NCI-H1092 treated with DMSO at 0.1 percent for 48 hours (cell line): ENCODE measurements at regions not wholly inside any gene's neighbourhood (a gene's known extent, or its start where the extent isn't known, plus 50 kb on each side); places are given as distances from the start of the nearest gene placed in this dataset.
A peak's percentile ranks its signal among the peaks of the same experiment; 100 is the strongest.
"Not testable (repeated sequence)": the region's sequence is repeated elsewhere in the genome, so short reads cannot be mapped to it uniquely, and the experiment has no call there.

Source experiments
- DNase-seq: peaks from one replicate; lab custom pipeline; 2025; lab: John Stamatoyannopoulos, UW

DNA sequence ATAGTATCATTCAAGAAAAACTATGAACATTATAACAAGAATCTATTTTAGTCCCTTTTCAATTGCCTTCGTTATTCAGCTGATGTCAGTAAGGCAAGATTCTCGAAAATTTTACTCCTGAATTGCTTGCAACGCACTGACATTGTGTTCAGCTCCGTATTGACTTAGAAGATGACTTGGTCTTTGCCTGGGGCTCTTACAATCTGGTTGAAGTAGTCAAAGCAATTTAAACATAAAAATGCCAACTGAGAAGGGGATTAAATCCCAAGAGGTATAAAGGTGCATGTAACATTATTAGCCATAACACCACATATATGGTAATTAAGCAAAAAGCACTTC, 507.1 kb downstream of the CENPC start:
- no peak for DNase-seq

DNA sequence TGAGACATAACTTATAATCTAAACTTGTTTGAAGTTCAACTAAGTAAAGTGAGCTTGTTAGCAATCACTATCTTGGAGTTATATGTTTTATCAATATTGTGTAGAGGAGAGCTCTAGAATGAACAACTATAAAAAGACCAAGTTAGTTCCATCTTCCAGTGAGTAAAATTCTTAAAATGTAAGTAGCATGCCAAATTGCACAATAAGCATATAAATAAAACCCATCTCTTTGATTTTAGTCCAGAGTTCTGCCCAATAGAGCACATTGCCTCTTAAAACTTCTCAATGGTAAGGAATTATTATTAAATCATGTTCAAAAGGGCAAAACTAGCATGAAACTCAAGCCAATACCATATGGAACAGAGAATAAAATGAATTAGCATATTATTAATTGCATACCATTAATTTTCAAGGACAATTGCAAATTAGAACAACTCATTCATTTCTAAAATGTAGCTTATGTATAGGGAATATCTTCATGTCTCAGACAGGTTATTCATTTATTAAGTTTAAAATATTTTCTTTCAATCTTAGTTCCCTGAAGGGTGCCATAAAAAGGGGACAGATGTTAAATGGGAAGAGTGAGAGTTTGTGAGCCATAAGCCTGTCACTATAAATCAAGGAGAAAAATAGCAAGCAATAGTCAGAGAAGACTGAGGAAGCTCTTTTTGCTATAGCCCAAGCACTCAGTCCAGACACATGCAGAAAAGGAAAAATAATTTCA, 507.6 kb downstream of the CENPC start:
- no peak for DNase-seq

DNA sequence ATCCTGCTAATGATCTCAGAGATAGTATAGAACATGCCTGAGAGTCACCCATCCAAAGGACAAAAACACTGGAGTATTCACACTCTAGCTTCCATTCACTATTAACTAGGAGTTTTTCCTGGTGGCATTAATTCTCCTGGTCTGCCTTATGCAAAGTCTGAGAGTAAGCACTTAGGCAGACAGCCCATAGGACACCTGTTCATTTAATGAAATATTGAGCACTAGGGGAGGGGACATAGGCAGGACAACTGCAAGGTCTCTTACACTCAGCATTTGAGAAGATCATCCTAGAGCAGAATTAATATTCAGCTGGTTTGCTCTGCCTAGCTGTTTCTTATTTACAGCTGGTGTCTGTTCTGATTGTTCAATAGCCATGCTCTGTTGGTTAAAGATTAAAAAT, 508.5 kb downstream of the CENPC start:
- no peak for DNase-seq

DNA sequence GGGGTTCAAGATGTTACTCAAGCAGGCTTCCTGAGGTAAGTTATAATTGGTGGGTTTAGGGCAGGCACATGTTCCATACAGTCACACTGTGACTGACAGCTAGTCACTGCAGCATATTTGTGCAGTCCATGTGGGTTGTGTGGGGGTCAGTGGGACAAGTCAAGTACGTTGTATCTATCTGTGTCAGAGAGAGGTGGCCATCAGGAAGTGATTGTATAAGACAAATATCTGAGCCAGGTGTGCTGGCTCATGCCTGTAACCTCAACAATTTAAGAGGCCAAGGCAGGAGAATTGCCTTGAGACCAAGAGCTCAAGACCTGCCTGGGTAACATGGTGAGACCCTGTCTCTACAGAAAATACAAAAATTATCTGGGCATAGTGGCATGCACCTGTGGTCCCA, 509.3 kb downstream of the CENPC start:
- DNase-seq: no peak

DNA sequence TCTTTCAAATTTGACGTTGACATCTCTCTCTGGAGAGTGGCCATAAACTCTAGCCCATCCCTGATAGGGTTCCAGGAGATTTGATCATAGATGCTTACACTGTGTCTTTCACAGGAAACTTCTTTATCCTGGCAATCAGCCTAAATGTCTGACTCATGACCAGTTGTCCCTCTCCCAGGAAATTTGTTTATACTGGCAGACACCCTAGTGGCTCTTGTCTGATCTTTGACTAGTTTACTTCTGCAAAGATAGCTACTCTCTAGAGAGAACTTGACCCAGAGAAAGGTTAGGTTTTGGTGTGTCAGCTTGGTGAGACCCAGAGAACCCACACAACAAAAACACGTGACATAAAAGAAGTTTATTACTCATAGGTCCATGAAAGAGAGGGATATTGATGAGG, 509.8 kb downstream of the CENPC start:
- DNase-seq: no peak

DNA sequence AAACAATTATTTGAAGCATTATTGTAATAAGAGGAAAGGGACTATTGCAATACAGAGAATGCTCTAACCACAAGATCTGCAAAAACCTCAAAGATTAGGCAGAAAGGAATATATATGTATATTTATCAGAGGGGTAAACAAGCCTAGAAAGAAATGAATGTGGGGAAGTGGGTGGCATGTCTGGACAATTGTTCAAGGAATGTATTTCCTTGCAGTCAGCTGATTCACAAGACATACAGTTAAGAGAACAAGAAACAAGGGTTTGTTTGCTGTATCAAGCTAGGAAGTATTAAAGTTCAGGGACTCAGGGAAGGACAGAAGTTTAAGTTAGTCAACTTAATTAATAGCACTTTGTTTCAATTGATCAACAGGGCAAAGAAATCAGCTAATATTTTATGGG, 514.7 kb downstream of the CENPC start:
- DNase-seq: no peak

DNA sequence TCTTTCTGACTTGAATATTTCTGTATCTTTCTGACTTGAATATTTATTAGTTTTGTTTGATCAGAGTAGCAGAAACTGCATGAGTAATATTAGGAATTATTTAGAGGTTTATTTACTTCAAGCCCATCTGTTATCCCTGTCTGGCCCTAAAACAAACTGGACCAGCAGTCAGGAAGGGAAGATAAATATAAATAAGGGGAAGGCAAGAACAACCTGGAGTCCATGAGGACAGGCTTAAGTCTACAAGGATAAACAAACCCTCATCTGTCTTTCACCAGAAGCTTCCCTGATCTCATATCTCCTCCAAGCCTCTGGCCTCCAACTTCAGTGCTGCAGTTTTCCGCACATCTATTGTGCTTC, 524.9 kb downstream of the CENPC start:
- DNase-seq: no peak

DNA sequence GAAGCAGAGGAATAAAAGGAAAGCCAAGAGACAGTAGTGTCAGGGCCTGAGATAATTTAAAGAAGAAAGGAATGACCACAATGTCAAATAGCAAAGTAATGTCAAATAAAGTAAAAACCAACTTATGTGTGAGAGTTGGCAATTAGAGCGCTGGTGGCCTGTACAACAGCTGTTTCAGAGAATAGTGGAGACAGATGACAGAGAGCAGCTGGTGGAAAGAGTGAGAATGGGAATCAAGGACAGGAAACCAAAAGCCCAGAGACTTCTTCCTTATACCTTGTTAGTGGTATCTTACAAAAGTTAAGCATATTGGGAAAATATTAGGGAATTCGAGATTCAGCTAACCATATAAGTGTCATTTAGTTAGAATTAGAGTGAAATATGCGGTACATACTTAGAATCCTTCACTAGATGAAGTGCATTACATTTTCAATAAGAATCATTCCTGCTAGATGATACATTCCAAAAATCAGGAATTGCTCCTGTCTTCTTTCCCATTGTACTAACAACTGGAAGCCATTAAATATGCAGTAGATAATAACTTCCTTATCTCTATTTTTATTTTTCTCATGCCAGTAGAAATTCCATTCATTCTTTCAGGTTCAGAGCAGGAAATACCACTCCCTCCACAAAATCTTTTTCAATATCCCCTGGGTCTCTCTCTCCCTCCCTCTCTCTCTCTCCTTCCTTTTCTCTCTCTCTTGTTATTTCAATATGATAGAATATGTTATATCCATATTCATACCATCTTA, 525.4 kb downstream of the CENPC start:
- DNase-seq: no peak

DNA sequence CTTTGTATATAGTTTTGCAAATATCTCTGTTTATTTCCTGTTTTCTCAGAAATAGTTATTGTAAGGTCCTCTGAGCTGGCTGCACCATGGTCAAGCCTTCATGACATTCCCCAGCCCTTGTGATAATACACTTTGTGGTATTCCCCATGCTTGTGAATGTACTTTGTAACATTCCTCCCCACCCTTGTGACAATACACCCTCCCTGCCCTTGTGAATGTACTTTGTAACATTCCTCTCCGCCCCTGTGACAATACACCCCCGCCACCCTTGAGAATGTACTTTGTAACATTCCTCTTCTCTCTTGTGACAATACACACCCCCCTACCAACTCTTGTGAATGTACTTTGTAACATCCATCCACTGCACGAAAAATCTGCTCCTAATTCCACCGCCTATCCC, 530.7 kb downstream of the CENPC start:
- DNase-seq: no peak

DNA sequence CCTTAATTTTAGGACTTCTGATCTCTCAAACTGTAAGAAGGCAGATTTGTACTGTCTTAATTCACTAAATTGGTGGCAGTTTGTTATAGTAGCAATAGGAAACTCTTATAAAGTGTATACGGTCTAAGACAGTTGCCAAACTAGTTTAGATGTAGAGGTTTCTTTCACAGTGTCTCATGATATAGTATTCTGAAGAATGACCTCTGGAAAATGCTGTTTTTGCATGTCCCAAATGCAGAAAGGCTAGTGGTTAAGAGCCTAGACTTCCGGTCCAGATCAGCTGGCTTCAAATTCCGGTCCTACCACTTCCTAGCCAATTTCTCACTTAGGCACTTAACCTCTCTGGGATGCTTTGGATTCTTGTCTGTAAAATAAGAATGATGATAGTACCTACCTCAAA, 538.5 kb downstream of the CENPC start:
- no peak for DNase-seq

DNA sequence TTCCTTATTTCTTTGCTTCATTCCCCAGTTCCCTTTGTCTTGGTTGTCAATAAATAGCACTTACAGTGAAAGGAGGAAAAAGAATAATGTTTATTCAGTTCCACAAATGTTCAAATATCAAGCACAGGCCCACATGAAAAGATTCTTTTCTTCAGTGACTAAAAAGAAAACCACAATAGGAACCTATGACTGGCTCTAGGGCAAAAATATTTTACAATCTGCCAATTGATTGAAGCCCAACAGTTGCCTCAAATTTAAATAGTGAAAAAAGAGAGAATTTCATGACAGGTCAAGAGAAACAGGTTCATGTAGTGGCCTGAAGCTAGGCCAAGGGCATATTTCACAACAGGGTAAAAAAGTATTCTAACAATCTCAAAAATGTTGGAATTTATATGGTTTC, 553.8 kb downstream of the CENPC start:
- no peak for DNase-seq

DNA sequence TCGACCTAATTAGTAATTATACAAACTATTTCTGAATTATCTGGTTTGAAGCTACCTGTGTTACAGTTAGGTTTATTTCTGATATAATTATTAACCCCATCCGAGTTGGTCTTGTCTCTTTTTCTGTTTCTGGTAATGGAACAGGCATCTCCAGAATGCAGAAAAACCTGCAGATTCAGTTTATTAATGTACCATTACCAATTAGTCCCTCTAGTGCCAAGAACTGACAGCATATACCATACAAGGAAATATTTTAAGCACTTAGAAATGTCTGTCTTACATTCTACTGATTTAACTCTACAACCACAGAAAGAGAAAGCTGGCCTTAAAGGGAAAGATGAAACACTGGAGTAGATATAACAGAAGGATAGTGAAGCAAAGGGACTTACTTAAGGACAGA, 570.6 kb downstream of the CENPC start:
- DNase-seq: no peak

DNA sequence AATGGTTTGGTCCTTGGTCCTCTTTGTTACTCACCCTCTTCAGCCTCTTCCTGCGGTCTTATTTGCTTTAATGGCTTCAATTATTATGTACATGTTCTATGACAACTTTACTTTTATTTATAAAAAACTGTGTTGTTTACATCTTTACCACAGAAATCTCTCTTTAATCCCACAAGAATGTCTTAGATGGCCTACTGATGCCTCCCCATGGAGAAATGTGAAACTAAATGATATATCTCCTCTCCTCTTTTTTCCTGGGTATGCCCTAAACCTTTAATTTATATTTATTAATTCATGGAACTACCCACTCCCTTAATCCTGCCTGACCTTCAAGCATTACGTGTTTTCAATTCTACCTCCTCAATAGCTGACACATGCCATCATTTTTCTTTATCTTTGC, 573.2 kb downstream of the CENPC start:
- no peak for DNase-seq

DNA sequence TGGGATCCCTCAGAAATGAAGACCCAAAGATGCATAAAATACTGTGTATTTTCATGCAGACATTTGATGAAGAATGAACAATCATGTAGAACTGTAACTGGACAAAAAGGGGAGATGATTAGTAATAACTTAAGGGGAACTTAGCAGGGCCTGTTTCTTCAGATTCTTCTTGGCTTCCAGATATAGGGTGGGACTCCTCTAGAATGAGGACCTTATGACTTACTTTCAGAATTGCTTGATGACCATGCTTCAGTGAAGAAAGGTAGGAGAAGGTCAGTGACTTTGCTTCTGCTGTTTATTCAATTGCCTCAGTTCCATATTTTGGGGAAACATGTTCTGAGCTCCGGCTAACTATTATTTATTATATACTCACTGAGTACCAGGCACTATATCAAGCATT, 580.8 kb downstream of the CENPC start:
- DNase-seq: no peak

DNA sequence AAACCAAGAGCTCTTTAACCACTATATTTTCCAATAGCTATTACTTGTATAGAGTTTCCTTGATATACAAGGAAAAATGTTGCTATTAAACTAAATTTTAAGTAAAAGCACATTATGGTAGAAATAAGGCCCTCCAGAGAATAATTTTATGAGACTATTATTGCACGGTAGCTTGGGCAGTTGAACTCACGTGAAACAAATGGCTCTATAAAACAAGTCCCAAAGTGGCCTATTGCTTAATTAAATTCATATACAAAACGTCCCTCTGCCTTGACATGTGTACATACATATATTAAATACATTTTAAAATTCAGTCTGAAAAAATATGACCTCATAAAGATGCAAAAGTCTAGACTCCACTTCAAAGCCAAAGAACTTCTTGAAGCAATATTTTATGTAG, 582.2 kb downstream of the CENPC start:
- DNase-seq: no peak

DNA sequence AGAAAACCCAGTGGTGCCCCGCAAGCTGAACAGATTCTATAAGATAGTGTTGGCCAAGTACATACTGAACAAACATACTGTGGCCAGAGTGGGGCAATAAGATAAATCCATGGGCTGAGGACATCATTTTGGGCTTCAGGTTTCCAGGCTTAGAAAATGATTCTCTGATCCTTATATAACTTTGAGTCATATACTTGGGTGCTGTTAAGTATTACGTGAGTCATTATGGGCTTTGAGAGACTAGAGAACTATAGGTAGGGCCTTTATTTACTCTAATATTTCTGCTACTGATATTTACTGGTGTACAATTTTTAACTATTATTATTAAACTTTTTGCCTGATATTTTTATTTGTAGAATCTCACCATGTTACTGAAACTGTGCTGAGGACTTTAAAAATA, 586.1 kb downstream of the CENPC start:
- no peak for DNase-seq

DNA sequence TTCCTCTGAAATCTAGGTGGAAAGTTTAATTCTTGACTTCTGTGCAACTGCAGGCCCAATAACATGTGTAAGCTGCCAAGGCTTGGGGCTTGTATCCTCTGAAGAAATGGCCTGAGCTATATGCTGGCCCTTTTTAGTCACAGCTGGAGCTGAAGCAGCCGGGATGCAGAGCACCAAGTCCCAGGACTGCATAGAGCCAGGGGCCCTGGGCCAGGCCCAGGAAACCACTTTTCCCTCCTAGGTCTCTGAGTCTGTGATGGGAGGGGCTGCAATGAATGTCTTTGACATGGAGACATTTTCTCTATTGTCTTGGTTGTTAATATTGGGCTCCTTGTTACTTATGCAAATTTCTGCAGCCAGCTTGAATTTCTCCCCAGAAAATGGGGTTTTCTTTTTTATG, 588.5 kb downstream of the CENPC start:
- DNase-seq: no peak

DNA sequence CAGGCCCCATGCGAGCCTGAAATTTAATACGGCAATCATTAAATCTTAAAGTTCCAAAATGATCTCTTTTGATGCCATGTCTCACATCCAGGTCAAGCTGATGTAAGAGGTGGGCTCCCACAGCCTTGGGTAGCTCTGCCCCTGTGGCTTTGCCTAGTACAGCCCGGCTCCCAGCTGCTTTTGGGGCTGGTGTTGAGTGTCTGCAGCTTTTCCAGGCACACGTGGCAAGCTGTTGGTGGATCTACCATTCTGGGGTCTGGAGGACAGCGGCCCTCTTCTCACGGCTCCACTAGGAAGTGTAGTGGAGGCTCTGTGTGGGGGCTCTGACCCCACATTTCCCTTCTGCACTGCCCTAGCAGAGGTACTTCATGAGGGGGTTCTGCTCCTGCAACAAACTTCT, 588.9 kb downstream of the CENPC start:
- DNase-seq: no peak

DNA sequence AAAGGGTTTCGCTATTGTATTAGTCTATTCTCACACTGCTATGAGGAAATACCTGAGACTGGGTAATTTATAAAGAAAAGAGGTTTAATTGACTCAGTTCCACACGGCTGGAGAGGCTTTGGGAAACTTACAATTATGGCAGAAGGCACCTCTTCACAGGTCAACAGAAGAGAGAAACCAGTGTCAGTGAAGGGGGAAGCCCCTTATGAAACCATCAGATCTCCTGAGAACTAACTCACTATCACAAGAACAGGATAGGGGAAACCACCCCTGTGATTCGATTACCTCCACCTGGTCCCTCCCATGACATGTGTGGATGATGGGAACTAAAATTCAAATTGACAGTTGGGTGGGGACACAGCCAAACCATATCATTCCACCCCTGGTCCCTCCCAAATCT, 589.5 kb downstream of the CENPC start:
- no peak for DNase-seq

DNA sequence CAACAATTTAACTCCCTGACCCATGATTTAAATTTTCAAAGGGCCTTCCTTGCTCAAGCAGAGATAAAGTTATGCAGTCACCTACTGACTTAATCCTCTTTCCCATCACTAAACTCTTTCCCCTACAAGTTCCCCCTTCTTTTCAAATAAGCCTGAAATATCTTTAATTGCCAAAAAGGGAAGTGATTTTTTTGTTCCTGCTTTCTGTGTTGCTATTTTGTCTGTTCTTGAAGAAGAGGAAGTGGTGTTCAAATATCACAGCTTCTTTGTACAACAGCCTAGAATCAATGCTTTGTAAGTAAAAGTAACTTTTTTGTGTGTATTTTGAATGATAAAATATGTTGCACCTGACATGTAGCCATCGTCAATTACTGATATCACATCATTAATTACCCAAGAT, 595.9 kb downstream of the CENPC start:
- no peak for DNase-seq

DNA sequence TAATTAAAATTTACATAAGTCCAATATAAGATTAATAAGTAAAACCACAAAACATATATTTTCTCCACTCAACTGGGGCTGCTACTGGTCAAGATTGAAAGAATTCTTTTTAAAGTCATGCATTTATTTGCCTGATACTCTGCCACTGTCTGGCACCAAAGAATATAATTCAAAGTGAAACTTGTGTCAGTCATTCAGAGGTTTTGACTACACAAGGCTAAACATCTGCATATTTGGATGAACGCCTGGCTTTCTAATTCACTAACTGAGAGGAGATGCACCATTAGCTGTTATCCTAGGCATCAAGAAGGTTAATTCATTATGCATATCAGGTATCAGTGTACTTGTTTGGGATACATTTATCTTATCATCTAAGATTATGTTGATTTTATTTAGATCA, 598.5 kb downstream of the CENPC start:
- DNase-seq: no peak

DNA sequence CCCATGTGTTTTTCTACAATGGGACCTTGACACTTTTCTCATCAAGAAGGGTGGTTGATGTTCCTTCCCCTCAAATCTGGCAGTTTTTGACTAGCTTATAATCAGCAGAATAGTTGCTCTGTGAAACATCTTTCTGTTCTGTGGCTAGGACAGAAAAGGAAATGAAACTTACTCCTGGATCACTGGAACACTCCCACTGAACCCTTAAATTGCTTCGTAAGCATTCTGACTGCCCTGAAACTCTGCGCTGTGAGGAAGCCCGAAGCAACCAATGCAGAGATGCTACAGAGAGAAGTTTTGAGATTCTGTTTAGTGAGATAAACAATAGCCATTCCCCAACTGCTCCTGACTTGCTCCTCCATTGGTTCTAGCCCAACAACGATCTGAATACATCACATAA, 602.2 kb downstream of the CENPC start:
- DNase-seq: no peak

DNA sequence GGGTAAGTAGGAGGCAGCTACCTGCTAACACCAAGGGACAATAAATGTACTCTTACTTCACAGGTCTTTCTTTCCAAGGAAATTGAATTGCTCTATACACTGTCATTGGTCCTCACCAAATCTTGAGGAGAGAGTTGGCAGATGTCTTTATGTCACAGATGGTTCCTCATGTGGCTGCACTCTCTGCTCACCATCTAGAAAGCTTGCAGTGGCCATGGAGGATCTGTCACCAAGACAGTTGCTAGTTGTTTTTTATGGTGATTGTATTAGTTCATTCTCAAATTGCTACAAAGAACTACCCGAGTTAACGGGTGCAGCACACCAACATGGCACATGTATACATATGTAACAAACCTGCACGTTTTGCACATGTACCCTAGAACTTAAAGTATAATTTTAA, 613.3 kb downstream of the CENPC start:
- DNase-seq: not testable (repeated sequence)

DNA sequence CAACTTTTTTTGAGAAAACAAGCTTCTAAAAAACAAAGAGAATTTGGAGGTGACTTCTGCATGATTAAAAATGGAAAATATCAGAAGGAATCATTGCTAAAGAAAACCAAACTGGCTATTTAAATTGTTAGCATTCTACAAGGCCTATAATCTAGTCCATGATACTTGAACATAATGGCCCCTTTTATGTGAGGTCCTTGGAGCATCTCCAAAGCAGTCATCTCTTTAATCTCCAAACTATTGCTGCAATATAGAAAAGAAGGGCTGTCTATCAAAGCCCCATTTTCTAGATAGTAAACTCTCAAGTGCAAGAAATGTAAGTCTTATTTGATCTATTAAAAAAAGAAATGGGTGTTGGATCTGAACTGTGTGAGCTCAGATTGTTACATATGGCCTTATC, 615.1 kb downstream of the CENPC start:
- peak; percentile 80 for DNase-seq
